Fibroblast of the aortic adventitia (primary cell): ENCODE measurements at regions not wholly inside any gene's neighbourhood (a gene's known extent, or its start where the extent isn't known, plus 50 kb on each side); places are given as distances from the start of the nearest gene placed in this dataset.

Experiments used
- DNase-seq: peaks from one replicate; pipeline ENCODE4 v3.0.0-alpha.2; 2010; ENCODE audit warnings: low read depth
- H3K4me3 ChIP-seq: 2 replicates; pipeline ENCODE4 v1.5.1; 2011; ENCODE audit warnings: low read depth, mild to moderate bottlenecking, control low read depth, low read length, moderate library complexity
- TF ChIP-seq, protein P1 (sequence below): IDR thresholded peaks from 2 replicates; pipeline ENCODE4 v1.5.1; 2011; ENCODE audit warnings: mild to moderate bottlenecking, low read length, control low read depth, inconsistent platforms; ENCODE audit not compliant: insufficient read depth

DNA sequence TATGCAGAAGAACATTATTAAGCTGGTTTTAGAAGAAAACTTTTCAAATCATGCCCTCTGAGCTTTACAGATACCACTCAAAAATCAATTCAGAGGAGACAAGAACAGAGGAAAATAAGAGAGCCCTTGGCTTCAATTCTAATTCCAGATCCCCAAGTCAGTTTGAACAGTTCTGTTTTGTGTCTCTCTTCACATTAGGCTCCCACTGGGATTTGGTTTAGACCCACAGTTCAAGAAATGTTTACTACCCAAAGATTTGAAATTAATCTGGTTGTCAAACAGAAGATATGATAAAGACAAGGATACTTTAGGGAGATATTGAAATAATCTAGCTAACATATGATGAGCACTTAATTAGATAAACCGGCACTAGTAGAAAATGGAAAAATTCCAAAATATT is 329.5 kb downstream of the RAD51AP2 start:
- H3K4me3 ChIP-seq, result no peak overlapping the region
- TF ChIP-seq, protein P1, sequence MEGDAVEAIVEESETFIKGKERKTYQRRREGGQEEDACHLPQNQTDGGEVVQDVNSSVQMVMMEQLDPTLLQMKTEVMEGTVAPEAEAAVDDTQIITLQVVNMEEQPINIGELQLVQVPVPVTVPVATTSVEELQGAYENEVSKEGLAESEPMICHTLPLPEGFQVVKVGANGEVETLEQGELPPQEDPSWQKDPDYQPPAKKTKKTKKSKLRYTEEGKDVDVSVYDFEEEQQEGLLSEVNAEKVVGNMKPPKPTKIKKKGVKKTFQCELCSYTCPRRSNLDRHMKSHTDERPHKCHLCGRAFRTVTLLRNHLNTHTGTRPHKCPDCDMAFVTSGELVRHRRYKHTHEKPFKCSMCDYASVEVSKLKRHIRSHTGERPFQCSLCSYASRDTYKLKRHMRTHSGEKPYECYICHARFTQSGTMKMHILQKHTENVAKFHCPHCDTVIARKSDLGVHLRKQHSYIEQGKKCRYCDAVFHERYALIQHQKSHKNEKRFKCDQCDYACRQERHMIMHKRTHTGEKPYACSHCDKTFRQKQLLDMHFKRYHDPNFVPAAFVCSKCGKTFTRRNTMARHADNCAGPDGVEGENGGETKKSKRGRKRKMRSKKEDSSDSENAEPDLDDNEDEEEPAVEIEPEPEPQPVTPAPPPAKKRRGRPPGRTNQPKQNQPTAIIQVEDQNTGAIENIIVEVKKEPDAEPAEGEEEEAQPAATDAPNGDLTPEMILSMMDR, result no peak
- no peak for DNase-seq

DNA sequence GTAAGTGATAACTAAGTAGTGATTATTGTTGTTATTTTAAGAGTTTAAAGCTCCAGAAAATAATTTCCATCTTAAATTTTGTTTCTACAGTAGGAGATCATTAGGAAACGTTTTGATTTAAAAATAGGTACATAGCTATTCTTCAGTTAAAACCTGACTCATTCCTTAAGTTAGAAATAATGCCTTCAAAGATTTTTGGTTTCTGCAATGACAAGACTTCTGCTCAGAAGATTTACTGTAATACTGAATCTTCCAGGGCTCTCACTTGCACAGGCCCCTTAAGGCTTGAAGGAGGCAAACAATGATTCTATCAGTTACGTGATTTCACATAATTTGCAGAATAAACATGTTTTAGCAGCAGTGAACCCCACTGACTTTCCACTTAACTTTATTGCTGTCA is 333.7 kb downstream of the RAD51AP2 start:
- no peak overlapping the region for H3K4me3 ChIP-seq
- DNase-seq, result no peak
- TF ChIP-seq, protein P1, result no peak

DNA sequence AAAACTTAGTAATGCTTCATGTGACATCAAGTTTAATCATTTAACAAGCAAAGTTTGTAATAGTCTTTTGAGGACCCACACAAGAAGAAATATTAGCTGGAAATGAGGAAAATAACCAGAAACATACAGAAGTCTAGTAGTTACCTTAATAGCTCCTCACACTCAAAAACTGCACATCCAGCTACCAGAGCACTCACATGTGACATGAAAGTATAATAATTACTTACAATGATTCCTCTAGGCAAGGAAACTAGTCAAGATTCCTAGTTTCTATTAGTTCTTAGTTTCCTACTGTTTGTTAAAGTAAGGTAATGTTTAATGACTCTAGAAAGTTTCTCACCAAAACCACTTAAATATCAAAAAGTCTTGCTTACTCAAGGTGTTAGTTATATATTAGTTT is 335.8 kb downstream of the RAD51AP2 start:
- TF ChIP-seq, protein P1, result no peak
- no peak for DNase-seq
- H3K4me3 ChIP-seq, result no peak overlapping the region

DNA sequence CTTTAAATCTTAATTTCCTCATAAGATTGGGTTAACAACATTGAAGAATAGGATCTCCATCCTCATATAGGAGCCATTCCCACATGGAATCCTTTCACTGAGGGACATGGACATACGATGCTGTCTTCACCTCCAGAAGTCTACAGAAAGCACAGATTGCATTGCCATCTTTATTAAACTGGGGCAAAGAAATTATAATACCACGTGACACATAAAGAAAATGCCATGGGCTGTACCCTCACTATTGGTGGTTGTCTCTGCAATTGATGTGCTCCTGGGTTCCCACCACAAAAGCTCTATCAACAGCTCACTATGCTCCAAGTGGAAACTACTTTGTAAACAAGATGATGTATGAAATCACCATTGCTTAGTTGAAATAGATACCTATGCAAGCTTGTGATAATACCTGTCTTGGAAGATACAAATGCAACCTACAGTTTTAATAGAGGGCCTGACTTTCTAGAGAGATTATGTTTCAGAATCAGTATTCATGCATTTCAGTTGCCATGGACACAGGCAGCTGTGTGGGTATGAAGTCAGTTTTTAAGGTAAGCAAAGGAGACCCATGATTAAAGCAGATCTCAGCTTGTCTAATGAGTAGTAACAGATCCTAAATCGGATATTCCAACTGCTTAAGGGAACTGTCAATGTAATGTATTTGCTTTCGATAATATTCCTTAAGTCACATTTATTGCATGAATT is 337.0 kb downstream of the RAD51AP2 start:
- H3K4me3 ChIP-seq, result no peak overlapping the region
- no peak for DNase-seq
- TF ChIP-seq, protein P1, result no peak

DNA sequence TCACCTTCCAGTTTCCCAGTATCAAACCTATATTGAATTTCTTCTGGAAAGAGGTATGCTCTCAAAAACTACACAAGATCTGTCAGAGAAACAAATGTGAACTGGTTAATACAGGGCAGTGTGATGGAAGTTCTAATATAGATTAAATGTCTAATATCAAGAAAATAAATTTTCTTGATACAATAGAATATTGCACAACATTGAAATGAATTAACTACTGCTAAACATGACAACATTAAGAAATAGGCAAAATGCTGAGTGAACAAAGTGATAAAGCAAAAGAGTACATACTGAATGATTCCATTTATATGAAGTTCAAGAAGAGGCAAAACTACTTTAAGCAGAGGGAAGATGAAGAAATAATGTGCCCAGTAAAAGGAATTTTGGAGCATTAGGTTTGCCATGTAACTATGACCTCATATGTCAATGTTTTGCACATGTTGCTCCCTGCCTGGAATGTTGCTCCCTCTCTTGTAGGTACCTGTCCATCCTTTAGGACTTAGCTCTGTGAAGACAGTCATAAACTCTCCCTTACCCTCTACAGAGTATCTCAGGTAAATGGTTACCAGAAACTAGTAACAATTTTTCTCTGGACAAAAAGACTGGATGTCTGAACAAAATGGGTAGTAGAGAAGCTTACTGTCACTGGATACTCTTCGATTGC is 339.0 kb downstream of the RAD51AP2 start:
- DNase-seq, result no peak
- TF ChIP-seq, protein P1, result no peak
- no peak overlapping the region for H3K4me3 ChIP-seq

DNA sequence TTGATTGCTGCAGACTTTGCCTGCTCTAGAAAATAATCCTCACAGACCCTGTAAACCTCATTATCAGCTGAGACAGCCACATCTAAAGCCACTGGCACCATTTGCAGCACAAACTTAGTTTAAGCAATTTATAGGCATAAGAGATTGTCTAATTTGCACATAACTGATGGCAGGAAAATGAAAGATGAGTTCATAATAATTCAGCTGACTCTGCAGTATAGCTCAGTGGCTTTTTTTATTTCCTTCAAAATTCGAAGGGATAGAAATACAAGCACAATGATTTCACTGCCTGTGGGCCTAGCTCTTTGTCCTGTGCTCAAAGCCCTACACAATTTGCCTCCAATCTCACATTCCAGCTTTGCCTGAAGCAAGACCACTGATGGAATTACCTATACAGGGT is 341.2 kb downstream of the RAD51AP2 start:
- DNase-seq, result no peak
- H3K4me3 ChIP-seq, result no peak overlapping the region
- TF ChIP-seq, protein P1, result no peak
